NCI-H748 (cell line): ENCODE measurements at regions not wholly inside any gene's neighbourhood (a gene's known extent, or its start where the extent isn't known, plus 50 kb on each side); places are given as distances from the start of the nearest gene placed in this dataset.
A peak's percentile ranks its signal among the peaks of the same experiment; 100 is the strongest.

Experiments used
- DNase-seq: peaks from one replicate; lab custom pipeline; 2025; ENCODE audit not compliant: unreplicated experiment; lab: John Stamatoyannopoulos, UW

- no peak for DNase-seq
These were observed 82.0 kb upstream of the PAK5 start for GRCh38 chr20:9920866-9921265.

DNA sequence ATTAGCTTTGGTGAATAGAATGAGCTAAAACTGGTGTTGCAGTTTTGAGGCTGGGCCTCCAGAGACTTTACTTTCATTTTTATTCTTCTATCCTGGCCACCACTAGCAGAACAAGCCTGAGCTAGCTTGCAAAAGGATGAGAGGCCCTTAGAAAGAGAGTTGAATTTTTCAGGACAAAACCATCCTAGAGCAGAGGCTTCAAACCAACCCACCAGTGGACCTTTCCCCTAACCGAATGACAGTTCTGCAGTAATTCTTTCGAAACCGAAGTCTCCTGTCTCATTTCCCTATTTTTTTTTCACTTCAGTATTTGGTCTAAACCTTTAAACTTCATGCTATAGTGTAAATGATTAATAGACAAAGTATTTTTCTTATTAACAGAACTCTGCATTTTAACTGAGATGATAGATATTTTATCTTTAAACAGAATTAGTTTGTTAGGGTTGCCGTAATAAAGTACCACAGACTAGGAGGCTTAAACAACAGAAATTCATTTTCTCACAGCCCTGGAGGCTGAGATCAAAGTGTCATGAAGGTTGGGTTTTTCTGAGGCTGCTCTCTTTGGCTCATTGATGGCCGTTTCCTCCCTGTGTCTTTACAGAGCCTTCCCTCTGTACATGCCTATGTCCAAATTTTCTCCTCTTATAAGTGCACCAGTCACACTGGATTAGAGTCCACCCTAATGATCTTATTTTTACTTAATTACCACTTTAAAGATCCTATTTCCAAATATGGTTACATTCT lies 80.6 kb upstream of the PAK5 start:
- DNase-seq: no peak

- DNase-seq: no peak
These were observed 79.5 kb upstream of the PAK5 start for GRCh38 chr20:9918348-9918747.

GRCh38 chr20:9916761-9917160 lies 77.9 kb upstream of the PAK5 start:
- no peak for DNase-seq

- peak; percentile 87 for DNase-seq
These were observed 74.1 kb upstream of the PAK5 start for GRCh38 chr20:9912858-9913434.

- no peak for DNase-seq
These were observed 73.4 kb upstream of the PAK5 start for GRCh38 chr20:9912290-9912689.

GRCh38 chr20:9911519-9911918 lies 72.6 kb upstream of the PAK5 start:
- no peak for DNase-seq

GRCh38 chr20:9909167-9909566 lies 70.3 kb upstream of the PAK5 start:
- no peak for DNase-seq

GRCh38 chr20:9903048-9903655 lies 64.3 kb upstream of the PAK5 start:
- peak; percentile 51 for DNase-seq

DNA sequence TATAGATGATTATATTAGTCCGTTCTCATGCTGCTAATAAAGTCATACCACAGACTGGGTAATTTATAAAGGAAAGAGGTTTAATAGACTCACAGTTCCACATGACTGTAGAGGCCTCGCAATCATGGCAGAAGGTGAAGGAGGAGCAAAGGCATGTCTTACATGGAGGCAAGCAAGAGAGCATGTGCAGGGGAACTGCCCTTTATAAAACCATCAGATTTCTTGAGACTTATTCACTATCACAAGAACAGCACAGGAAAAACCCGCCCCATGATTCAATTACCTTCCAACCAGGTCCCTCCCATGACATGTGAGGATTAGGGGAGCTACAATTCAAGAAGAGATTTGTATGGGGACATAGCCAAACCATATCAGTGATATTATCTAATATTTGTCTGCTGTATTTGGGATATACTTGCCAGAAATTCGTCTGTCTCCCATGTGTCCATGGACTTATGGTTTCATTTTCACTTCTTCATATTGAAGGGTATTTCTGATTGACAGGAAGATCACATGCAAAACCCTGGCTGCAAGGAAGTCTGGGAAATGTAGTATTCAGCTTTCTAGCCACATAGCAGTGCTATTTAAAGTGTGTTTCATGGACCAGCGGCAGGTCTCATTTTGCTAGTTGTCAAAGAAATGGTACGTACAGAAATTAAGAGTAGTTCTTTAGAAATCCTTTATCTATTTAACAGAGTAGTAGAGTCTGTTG lies 50.5 kb upstream of the PAK5 start:
- DNase-seq: no peak
